Panc1 (cell line): ENCODE measurements at regions not wholly inside any gene's neighbourhood (a gene's known extent, or its start where the extent isn't known, plus 50 kb on each side); places are given as distances from the start of the nearest gene placed in this dataset.
"Not testable (repeated sequence)": the region's sequence is repeated elsewhere in the genome, so short reads cannot be mapped to it uniquely, and the experiment has no call there.

ENCODE experiments used
- ATAC-seq: fragments of 200-7000 bp; cut with Tn5 transposase; 2 replicates; pipeline ENCODE4 v1.9.1; 2020; ENCODE audit warnings: mild to moderate bottlenecking, moderate library complexity
- BruUV-seq: library from RNA; stranded (reverse); fragments of 400-500 nt; replicated peaks from 2 replicates; lab custom pipeline; 2021; lab: Mats Ljungman, UMichigan
- CTCF ChIA-PET: fragments of 300-600 bp; sonication (Branson Sonifier 250); formaldehyde crosslinking; loops from one replicate; lab custom pipeline; 2022; ENCODE audit warnings: antibody characterized with exemption; lab: Charles Lee
- POLR2A ChIA-PET: fragments of 300-600 bp; sonication (Branson Sonifier 250); formaldehyde crosslinking; loops from one replicate; lab custom pipeline; 2022; ENCODE audit warnings: antibody characterized with exemption; lab: Charles Lee
- DNase-seq: peaks from one replicate; pipeline ENCODE4 v3.0.0-alpha.2; 2010; ENCODE audit warnings: low read depth, low spot score
- H3K27ac ChIP-seq: 2 replicates; pipeline ENCODE4 v1.5.1; 2011; ENCODE audit warnings: mild to moderate bottlenecking, low read length, inconsistent platforms
- H3K27me3 ChIP-seq: fragments of 200-500 bp; sonication (Bioruptor generic); 2 replicates; pipeline ENCODE4 v1.6.0; 2014; ENCODE audit warnings: low read length, inconsistent platforms; ENCODE audit not compliant: control insufficient read depth, insufficient read depth
- H3K36me3 ChIP-seq: fragments of 200-500 bp; sonication (Bioruptor generic); 2 replicates; pipeline ENCODE4 v1.5.1; 2014; ENCODE audit warnings: inconsistent platforms, mild to moderate bottlenecking, low read length, moderate library complexity; ENCODE audit not compliant: control insufficient read depth, insufficient read depth
- H3K4me1 ChIP-seq: 2 replicates; pipeline ENCODE4 v1.5.1; 2011; ENCODE audit warnings: inconsistent platforms, mild to moderate bottlenecking, low read length, moderate library complexity; ENCODE audit not compliant: control insufficient read depth, insufficient read depth
- H3K4me3 ChIP-seq, 2 experiments: 2 replicates each; pipeline ENCODE4 v1.5.1; 2011 to 2012; ENCODE audit warnings: low read depth in 2 of 2, low read length in 2 of 2, mild to moderate bottlenecking in 2 of 2, inconsistent platforms in 1 of 2, moderate library complexity in 1 of 2
- H3K9me3 ChIP-seq: fragments of 200-500 bp; sonication (Bioruptor generic); 2 replicates; pipeline ENCODE4 v1.5.1; 2014; ENCODE audit warnings: low read depth, mild to moderate bottlenecking, inconsistent platforms, low read length, moderate library complexity; ENCODE audit not compliant: control insufficient read depth, insufficient read depth
- CTCF ChIP-seq: fragments of 450-650 bp; IDR thresholded peaks from 2 replicates; pipeline ENCODE4 v1.5.1; 2017; ENCODE audit warnings: mild to moderate bottlenecking
- POLR2AphosphoS5 ChIP-seq: IDR thresholded peaks from 2 replicates; pipeline ENCODE4 v1.6.1; 2012; ENCODE audit warnings: mild to moderate bottlenecking, low read depth, low read length, moderate library complexity
- REST ChIP-seq, 2 experiments: IDR thresholded peaks; 2 replicates each; pipeline ENCODE4 v1.6.1; 2011 to 2012; ENCODE audit warnings: low read depth in 2 of 2, control low read depth in 1 of 2, low read length in 1 of 2, mild to moderate bottlenecking in 1 of 2, moderate library complexity in 1 of 2; ENCODE audit not compliant: insufficient read depth in 1 of 2
- SIN3A ChIP-seq: IDR thresholded peaks from 2 replicates; pipeline ENCODE4 v1.6.1; 2012; ENCODE audit warnings: low read depth, mild to moderate bottlenecking, low read length, moderate library complexity, borderline replicate concordance; ENCODE audit not compliant: insufficient read depth
- TCF7L2 ChIP-seq: IDR thresholded peaks from 2 replicates; pipeline ENCODE4 v1.6.1; 2011; ENCODE audit warnings: mild to moderate bottlenecking, low read depth, low read length, inconsistent platforms
- in situ Hi-C: cut with HindIII; loops from 2 replicates; pipeline ENCODE4 v1.10.0; 2016; ENCODE audit warnings: low sequenced_read_pairs, low pct_unique_long_range_greater_than_20kb
- intact Hi-C: fragments of 100-400 bp; cut with micrococcal nuclease; formaldehyde crosslinking; loops from one replicate; pipeline ENCODE4 v1.10.0; 2022; ENCODE audit not compliant: unreplicated experiment

- CTCF ChIA-PET: no interaction called here
Measured at GRCh38 chr10:53162856-53163255, 390.3 kb upstream of the MBL2 start.

GRCh38 chr10:53161231-53161630 is 388.6 kb upstream of the MBL2 start:
- Histone ChIP-seq H3K9me3 (peaks cover 3% of the 10 kb centered on the region; the same call in 1 of the 2 replicates), H3K4me1 (no peaks in the 10 kb centered on the region), H3K36me3 (no peaks in the 10 kb centered on the region), H3K27me3 (no peaks in the 10 kb centered on the region), H3K27ac (no peak overlapping the region), H3K4me3 (no peak overlapping the region)
- ATAC-seq (no peak), DNase-seq (no peak)
- no peak for TF ChIP-seq SIN3A
- TF ChIP-seq TCF7L2: no peak
- TF ChIP-seq CTCF: no peak
- TF ChIP-seq REST (IDR thresholded peaks at IDR 0.05; ENCODE audit: insufficient read depth in 1 of 2, low read depth in 2 of 2, low read length in 1 of 2): no peak
- no peak for TF ChIP-seq POLR2AphosphoS5
- POLR2A ChIA-PET: no interaction called here
- in situ Hi-C loops (no loop called here), intact Hi-C loops (no loop called here)
- CTCF ChIA-PET: no interaction called here
- BruUV-seq: no TSS peak

More at GRCh38 chr10:53162856-53163255, 390.3 kb upstream of the MBL2 start:
- H3K27me3 ChIP-seq: no peaks in the 10 kb centered on the region
- no peaks in the 10 kb centered on the region; the same call in 1 of the 2 replicates for H3K9me3 ChIP-seq
- H3K4me1 ChIP-seq: no peaks in the 10 kb centered on the region
- no TSS peak for BruUV-seq
- H3K36me3 ChIP-seq: no peaks in the 10 kb centered on the region
- ATAC-seq: no peak
- TF ChIP-seq TCF7L2: no peak
- TF ChIP-seq SIN3A: no peak
- TF ChIP-seq CTCF: no peak
- TF ChIP-seq POLR2AphosphoS5: no peak
- no peak for TF ChIP-seq REST (IDR thresholded peaks at IDR 0.05; ENCODE audit: insufficient read depth in 1 of 2, low read depth in 2 of 2, low read length in 1 of 2)
- POLR2A ChIA-PET: no interaction called here
- no peak for DNase-seq
- no peak overlapping the region for H3K4me3 ChIP-seq
- H3K27ac ChIP-seq: no peak overlapping the region
- in situ Hi-C loops: no loop called here
- intact Hi-C loops: no loop called here

GRCh38 chr10:53155674-53156073 is 383.1 kb upstream of the MBL2 start:
- H3K36me3 ChIP-seq, H3K27me3 ChIP-seq, in situ Hi-C loops, H3K9me3 ChIP-seq, H3K4me1 ChIP-seq, CTCF ChIA-PET, DNase-seq, H3K27ac ChIP-seq, H3K4me3 ChIP-seq, BruUV-seq, intact Hi-C loops, POLR2A ChIA-PET, ATAC-seq: not testable (repeated sequence)
